ENCODE measurements at regions not wholly inside any gene's neighbourhood (a gene's known extent, or its start where the extent isn't known, plus 50 kb on each side); places are given as distances from the start of the nearest gene placed in this dataset.
"Not testable (repeated sequence)": the region's sequence is repeated elsewhere in the genome, so short reads cannot be mapped to it uniquely, and the experiment has no call there.

- no peak for DNase-seq
These were observed 247.7 kb upstream of the SFSWAP start for GRCh38 chr12:131463174-131463573.

DNA sequence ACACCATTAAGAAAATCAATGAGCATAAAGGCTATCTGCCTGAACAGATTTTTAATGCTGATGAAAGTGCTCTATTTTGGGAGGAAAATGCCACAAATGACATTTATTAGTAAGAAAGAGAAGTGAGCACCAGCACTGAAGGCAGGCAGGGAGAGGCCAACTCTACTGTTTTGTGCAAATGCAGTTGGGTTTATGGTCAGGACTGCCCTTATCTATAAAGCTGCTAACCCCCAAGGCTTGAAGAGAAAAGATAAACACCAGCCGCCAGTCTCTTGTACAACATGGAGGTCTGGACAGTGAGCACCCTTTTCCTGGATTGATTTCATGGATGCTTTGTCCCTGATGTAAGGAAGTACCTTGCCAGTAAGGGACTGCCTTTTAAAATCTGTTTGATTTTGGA, 246.8 kb upstream of the SFSWAP start:
- DNase-seq, result no peak

- DNase-seq, result no peak
These were observed 244.6 kb upstream of the SFSWAP start for GRCh38 chr12:131466306-131466705.

DNA sequence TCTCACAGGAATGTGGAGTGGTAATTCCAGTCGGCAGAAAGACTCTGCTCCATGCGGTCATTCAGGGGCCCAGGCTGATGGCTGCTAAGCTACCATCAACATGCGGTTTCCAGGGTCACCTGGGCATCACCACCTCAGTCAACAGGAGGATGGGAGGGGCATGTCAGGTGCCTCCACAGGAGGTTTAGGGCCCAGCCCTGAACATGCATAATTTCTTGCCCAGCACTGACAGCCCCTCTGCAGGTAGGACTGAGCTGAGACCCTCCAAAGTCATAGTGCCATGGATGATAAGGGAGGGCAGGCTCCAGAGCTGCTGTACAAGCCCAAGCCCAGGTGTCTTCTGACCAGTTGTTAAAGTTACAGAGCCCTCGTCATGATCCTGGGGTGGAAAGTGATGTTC, 244.0 kb upstream of the SFSWAP start:
- DNase-seq, result no peak

GRCh38 chr12:131468206-131468605, 242.7 kb upstream of the SFSWAP start:
- no peak for DNase-seq

DNA sequence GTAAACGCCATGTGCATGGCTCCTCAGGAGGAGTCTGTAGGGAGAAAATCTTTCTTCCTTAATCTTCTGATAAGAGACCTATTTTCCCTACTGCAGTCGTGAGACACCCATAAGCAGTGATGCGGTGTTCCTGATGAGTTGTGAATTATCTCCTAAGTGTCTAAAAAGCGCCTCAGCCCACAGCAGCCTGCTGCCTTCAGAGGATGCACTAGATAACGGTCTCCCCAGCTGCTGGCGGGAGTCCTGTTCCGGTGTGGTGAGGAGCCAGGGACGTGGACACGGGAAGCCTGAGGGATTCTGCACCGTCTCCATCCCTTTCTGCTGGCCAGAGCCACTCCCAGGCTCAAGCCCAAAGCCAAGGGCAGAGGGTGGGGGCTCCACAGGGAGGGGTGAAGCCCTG, 240.9 kb upstream of the SFSWAP start:
- DNase-seq, result not testable (repeated sequence)

GRCh38 chr12:131471271-131471905, 239.5 kb upstream of the SFSWAP start:
- DNase-seq, result no peak

GRCh38 chr12:131471946-131472732, 238.8 kb upstream of the SFSWAP start:
- DNase-seq, result no peak

DNA sequence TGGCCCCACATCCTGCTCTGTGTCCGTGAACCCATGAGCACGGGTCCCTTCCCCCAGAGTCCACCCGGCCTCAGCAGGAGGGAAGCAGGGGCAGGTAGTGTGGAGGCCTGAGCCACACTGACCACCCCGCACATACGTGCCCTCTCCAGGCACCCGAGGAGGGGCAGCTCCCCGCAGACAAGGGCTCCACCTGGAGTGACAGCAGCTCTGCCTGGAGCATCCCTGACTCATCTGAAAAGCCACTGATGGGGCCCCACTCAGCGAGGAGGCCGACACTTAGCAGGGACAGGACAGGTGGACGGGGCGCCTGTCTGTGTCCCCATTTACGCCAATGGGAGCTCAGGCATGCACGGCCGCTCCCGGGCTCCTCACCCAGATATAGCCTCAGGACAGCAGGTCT, 237.6 kb upstream of the SFSWAP start:
- no peak for DNase-seq

- no peak for DNase-seq
These were observed 236.9 kb upstream of the SFSWAP start for GRCh38 chr12:131473741-131474709.

- DNase-seq, result not testable (repeated sequence)
These were observed 235.9 kb upstream of the SFSWAP start for GRCh38 chr12:131475012-131475411.

GRCh38 chr12:131477613-131478012, 233.3 kb upstream of the SFSWAP start:
- DNase-seq, result no peak

DNA sequence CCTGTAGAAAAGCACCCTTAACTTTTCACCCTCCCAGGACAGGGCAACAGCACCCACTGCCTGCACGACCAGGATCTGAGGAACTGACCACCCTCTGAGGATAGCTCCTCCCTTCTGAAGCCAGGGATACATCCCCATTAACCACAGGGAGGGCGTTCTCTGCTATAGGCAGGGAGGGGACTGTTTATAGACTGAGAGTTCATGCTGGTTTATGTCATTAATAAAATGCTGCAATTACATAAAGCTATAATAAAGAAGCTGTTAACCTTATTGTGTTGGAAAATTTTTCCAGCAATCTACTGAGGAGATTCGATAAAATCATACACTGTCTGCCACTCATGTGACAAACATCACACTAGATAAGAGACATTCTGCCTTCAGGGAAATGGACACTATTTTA, 232.4 kb upstream of the SFSWAP start:
- DNase-seq, result no peak

DNA sequence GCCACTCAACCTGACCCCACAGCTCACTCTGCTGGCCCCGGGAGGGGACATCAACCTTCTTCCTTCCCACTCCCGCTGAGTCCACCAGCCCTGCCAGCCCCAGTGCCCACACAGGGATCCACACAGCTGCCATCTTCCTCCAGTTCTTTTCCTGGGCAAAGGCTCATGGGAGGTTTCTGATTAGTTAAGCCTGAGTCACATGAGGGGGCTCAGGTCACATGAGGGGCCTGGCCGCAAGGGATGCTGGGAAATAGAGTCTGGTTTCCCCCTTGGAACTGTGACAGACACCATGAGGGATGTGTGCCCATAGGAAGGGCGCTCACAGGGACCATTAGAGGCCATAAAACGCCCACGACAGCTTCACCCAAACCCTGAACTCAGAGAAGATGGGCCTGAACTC, 228.7 kb upstream of the SFSWAP start:
- DNase-seq, result no peak

DNA sequence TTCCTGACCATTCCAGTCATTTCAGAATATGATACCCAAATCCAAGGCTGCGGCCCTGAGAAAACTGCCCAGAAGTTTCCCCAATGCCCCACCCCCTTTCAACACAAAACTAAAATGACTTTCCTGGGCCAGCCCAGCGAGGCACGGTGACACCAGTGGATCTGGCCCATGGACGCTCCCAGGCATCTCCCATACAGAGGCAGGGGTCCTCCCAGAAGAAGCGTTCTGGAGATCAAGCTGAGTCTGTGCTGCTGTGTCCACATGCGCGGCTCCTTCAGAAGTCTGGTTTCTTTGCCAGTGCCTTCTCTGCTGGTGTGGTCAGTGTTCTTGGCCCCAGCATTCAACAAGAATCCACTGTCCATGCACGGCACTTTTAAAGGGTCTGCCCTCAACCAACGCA, 228.2 kb upstream of the SFSWAP start:
- no peak for DNase-seq

DNA sequence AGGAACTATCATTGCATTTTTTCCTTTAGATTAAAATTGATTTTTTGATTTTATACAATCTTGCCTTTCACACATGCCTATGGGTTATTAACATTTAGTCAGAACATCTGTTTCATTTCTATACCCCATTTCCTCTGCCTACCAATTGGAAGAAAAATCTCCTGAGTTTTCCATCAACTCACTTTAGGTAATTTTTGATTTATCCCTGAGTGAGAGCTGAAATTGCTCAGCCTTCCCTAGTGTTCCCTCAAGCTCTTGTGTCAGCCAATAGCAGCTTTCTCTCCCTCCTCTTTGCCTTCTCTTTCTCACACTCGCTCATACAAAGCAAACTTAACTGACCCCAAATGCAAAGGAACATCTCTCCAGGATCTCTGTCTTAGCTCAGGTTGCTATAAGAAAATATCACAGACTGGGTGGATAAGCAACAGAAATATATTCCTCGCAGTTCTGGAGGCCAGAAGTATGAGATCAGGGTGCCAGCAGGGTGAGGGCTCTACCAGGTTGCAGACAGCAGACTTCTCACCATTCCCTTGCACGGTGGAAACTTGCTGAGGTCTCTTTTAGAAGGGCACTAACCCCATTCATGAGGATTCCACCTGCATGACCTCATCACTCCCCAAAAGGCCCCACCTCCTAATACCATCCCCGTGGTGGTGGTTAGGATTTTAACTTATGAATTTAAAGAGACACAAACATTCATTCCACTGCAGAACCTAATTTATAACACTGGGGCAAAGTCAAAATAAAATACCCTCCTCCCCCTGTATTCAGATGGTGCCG, 224.2 kb upstream of the SFSWAP start:
- DNase-seq, result no peak

GRCh38 chr12:131487388-131488124, 223.3 kb upstream of the SFSWAP start:
- DNase-seq, result no peak

DNA sequence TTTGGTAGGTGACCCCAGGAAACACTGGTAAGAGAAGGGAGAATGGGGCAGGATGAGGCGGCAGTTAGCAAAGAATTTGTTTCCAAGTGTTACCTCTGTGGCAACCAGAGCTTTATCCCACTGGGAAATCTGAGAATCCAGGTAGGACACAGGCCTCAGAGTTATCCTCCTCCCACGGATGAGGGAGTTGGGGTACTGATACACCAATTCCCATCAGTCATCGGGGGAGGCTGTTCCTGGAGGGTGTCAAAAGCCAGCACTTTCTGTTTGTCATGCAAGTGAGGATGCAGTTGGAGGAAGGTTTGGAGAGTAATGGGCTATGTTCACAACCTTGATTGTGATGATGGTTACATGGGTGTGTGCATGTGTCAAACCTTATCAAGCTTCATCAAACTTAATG, 221.2 kb upstream of the SFSWAP start:
- DNase-seq, result no peak

DNA sequence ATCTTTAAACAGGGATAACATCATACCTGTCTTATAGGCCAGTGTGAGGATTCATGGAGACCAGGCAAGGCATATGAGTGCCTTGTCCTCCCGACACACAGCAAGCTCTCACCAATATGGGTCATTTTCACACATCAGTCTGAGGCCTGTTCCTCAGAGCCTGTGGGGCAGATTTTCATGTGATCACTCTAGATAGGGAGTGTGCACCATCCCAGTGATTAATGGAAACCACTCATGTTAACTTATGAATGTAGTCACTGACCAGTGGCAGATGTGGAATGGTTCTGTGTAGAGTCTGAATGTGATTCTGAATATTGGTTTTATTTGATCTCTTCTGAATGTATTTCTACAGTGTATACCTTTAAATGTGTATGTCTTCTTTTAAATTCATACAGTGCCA, 219.7 kb upstream of the SFSWAP start:
- no peak for DNase-seq

DNA sequence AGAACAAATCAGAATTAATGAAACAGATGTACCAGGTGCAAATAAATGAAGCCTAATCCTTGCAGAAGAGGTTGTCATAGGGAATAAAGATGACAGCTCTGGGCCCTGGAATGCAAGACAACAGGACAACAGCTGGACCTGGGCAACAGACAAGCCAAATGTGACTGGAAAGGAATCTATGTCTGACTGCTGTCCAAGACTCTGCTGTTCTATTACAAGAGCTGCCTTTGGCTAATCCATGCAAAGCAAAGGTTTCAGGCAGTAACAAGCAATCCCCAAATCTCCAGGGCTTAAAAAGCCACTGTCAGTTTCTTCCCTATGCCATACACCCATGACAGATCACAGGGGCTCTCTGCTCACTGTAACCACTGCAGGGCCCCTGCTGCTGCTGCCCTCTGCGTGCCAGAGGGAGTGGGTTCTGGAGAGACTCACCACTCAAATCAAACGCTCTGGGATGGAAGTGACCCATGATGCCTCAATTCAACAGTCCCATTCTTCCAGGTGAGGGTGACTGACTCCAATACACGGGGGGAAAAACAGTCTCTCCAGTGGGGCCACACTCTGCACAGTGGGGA, 218.9 kb upstream of the SFSWAP start:
- DNase-seq, result no peak

DNA sequence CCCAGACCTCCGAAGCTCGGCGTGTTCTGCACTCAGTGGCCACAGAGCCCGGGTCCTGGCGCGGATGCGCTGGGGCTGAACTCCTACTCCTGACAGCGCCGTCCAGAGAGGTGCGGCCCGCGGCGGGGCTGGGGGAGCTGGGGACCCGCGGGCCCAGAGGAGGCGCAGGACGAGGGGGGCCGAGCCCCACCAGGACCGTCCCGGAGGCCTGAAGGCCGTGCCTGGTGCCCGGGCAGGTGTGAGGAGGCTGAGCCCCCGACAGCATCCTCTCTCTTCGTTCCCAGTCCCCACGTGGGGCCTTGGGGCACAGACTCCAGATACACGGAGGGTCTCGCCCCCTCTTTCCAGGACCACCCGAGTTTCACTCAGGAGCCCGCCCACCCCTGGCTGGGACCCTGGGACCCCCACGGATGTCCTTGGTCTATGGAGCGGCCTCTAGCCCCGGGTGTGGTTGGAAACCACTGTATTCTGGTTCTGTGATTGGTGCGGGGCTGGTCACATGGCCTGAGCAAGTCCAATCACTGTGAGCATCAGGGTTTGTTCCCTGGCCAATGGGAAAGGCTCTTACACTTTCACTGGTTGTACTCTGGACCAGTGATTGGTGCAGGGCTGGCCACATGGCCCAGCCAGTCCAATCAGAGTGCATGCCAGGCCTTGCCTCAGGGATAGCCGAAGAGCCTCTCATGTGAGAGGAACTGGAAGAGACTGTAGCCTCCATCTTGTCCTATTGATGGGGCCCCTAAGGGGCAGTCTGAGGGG, 217.6 kb upstream of the SFSWAP start:
- no peak for DNase-seq

Measured in CD4-positive, alpha-beta T cell treated with Interleukin-6 for 4 hours (primary cell).